ENCODE measurements at regions not wholly inside any gene's neighbourhood (a gene's known extent, or its start where the extent isn't known, plus 50 kb on each side); places are given as distances from the start of the nearest gene placed in this dataset.
"Not testable (repeated sequence)": the region's sequence is repeated elsewhere in the genome, so short reads cannot be mapped to it uniquely, and the experiment has no call there.

- ATAC-seq (replicated peaks in 1 of 2) (no peak), DNase-seq (no peak)
- Mint-ChIP-seq H3K36me3 (ENCODE audit: insufficient read depth in 2 of 2) (no peaks in the 10 kb centered on the region), H3K27me3 (ENCODE audit: low read depth) (no peaks in the 10 kb centered on the region), H3K4me3 (no peak overlapping the region), H3K9me3 (peaks cover 10 to 11% of the 10 kb centered on the region in 2 donors), H3K4me1 (ENCODE audit: low read depth) (no peaks in the 10 kb centered on the region), H3K27ac (no peak overlapping the region)
These were observed 1897.6 kb upstream of the FLRT2 start for GRCh38 chr14:83632375-83632774.

GRCh38 chr14:83638748-83639504 lies 1891.0 kb upstream of the FLRT2 start:
- H3K9me3 Mint-ChIP-seq, result peaks cover 8 to 11% of the 10 kb centered on the region in 2 donors
- no peak for ATAC-seq (replicated peaks in 1 of 2)
- no peak overlapping the region for H3K27ac Mint-ChIP-seq

GRCh38 chr14:83639505-83639875 lies 1890.5 kb upstream of the FLRT2 start:
- not testable (repeated sequence) for H3K36me3 Mint-ChIP-seq (ENCODE audit: insufficient read depth in 2 of 2); H3K4me3 Mint-ChIP-seq; H3K9me3 Mint-ChIP-seq; H3K4me1 Mint-ChIP-seq (ENCODE audit: low read depth); H3K27ac Mint-ChIP-seq; DNase-seq; ATAC-seq (replicated peaks in 1 of 2); H3K27me3 Mint-ChIP-seq (ENCODE audit: low read depth)

More at GRCh38 chr14:83638748-83639504, 1891.0 kb upstream of the FLRT2 start:
- H3K4me3 Mint-ChIP-seq, result no peak overlapping the region
- H3K36me3 Mint-ChIP-seq (ENCODE audit: insufficient read depth in 2 of 2), result no peaks in the 10 kb centered on the region
- DNase-seq, result no peak
- H3K27me3 Mint-ChIP-seq (ENCODE audit: low read depth), result no peaks in the 10 kb centered on the region
- no peaks in the 10 kb centered on the region for H3K4me1 Mint-ChIP-seq (ENCODE audit: low read depth)

GRCh38 chr14:83646228-83646627 lies 1883.7 kb upstream of the FLRT2 start:
- Mint-ChIP-seq H3K27ac (no peak overlapping the region), H3K36me3 (ENCODE audit: insufficient read depth in 2 of 2) (no peaks in the 10 kb centered on the region), H3K4me1 (ENCODE audit: low read depth) (no peaks in the 10 kb centered on the region), H3K9me3 (peaks cover 4% of the 10 kb centered on the region in 2 donors), H3K4me3 (no peak overlapping the region), H3K27me3 (ENCODE audit: low read depth) (no peaks in the 10 kb centered on the region)
- ATAC-seq (replicated peaks in 1 of 2), result no peak
- DNase-seq, result no peak

DNA sequence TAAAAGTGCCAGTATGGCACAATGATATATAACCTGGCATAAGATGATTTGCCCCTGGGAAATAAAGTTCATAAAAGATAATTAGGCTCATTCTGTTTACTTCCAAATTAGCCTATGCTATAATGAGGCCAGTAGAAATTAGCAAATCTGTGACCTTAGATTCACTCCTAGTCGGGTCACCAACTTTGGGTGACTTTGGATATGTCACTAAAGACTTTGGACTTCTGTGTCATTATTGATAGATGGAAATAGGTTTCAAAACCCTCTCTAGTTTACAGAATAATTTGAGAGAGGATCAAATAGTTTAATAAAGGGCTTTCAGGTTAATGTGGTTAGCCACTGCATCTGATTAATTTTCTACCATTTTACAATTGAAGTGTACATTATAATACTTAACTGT lies 1869.3 kb upstream of the FLRT2 start:
- ATAC-seq (replicated peaks in 1 of 2) (no peak), DNase-seq (no peak)
- no peak overlapping the region for H3K4me3 Mint-ChIP-seq
- H3K4me1 Mint-ChIP-seq (ENCODE audit: low read depth), result no peaks in the 10 kb centered on the region
- peaks cover 7 to 19% of the 10 kb centered on the region in 2 donors for H3K9me3 Mint-ChIP-seq
- no peaks in the 10 kb centered on the region for H3K27me3 Mint-ChIP-seq (ENCODE audit: low read depth)
- H3K36me3 Mint-ChIP-seq (ENCODE audit: insufficient read depth in 2 of 2), result no peaks in the 10 kb centered on the region
- H3K27ac Mint-ChIP-seq, result no peak overlapping the region

DNA sequence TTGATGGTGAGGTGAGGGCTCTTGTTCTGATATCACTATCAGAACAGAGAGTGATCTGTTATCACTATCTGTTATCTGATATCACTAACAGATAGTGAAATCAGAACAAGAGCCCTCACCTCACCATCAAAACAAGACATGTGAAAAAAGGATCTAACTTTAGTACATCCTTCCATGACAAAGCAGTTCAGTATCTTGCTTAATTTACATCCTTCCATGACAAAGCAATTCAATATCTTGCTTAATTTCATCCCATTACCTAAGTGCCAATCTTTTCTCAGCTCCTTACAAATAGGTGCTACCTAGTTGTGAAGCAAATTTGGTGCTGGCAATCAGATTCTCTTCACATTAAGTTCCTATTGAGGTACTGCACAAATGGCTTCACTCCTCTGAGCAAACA lies 1865.6 kb upstream of the FLRT2 start:
- Mint-ChIP-seq H3K4me3 (no peak overlapping the region), H3K9me3 (peaks cover 3 to 14% of the 10 kb centered on the region in 2 donors), H3K36me3 (ENCODE audit: insufficient read depth in 2 of 2) (peaks cover 0 to 2% of the 10 kb centered on the region in 2 donors), H3K27ac (no peak overlapping the region), H3K27me3 (ENCODE audit: low read depth) (no peaks in the 10 kb centered on the region), H3K4me1 (ENCODE audit: low read depth) (no peaks in the 10 kb centered on the region)
- ATAC-seq (replicated peaks in 1 of 2) (no peak), DNase-seq (no peak)

DNA sequence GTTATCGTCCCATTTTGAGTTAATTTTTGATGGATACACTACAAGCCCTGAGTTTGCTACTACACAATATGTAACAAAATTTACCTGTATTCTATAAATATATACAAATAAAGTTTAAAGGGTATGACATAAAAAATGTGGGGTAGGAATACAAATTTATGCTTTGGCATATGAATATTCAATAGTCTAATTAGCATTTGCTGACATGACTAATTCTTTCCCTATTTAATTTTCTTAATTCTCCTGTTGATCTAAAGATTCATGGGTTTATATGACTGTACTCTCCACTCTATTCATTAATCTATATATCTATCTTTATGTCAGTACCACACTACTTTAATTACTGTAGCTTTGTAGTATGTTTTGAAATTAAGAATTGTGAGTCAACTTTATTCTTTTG lies 1840.7 kb upstream of the FLRT2 start:
- no peak for DNase-seq
- H3K9me3 Mint-ChIP-seq, result peaks cover 2 to 7% of the 10 kb centered on the region in 2 donors
- H3K27ac Mint-ChIP-seq, result no peak overlapping the region
- no peaks in the 10 kb centered on the region for H3K27me3 Mint-ChIP-seq (ENCODE audit: low read depth)
- no peak overlapping the region for H3K4me3 Mint-ChIP-seq
- H3K36me3 Mint-ChIP-seq (ENCODE audit: insufficient read depth in 2 of 2), result peaks cover 0 to 4% of the 10 kb centered on the region in 2 donors
- no peaks in the 10 kb centered on the region for H3K4me1 Mint-ChIP-seq (ENCODE audit: low read depth)
- no peak for ATAC-seq (replicated peaks in 1 of 2)

GRCh38 chr14:83697099-83697498 lies 1832.8 kb upstream of the FLRT2 start:
- H3K36me3 Mint-ChIP-seq (ENCODE audit: insufficient read depth in 2 of 2), result no peaks in the 10 kb centered on the region
- H3K27me3 Mint-ChIP-seq (ENCODE audit: low read depth), result no peaks in the 10 kb centered on the region
- H3K4me3 Mint-ChIP-seq, result no peak overlapping the region
- no peaks in the 10 kb centered on the region for H3K4me1 Mint-ChIP-seq (ENCODE audit: low read depth)
- H3K9me3 Mint-ChIP-seq, result peaks cover 0 to 5% of the 10 kb centered on the region in 2 donors
- H3K27ac Mint-ChIP-seq, result no peak overlapping the region
- no peak for DNase-seq
- ATAC-seq (replicated peaks in 1 of 2), result no peak

- Mint-ChIP-seq H3K4me3 (no peak overlapping the region), H3K27me3 (ENCODE audit: low read depth) (no peaks in the 10 kb centered on the region), H3K4me1 (ENCODE audit: low read depth) (no peaks in the 10 kb centered on the region), H3K27ac (no peak overlapping the region), H3K9me3 (peaks cover 7 to 11% of the 10 kb centered on the region in 2 donors), H3K36me3 (ENCODE audit: insufficient read depth in 2 of 2) (peaks cover 0 to 1% of the 10 kb centered on the region in 2 donors)
- ATAC-seq (replicated peaks in 1 of 2), result no peak
- DNase-seq, result no peak
These were observed 1827.3 kb upstream of the FLRT2 start for GRCh38 chr14:83702619-83703018.

DNA sequence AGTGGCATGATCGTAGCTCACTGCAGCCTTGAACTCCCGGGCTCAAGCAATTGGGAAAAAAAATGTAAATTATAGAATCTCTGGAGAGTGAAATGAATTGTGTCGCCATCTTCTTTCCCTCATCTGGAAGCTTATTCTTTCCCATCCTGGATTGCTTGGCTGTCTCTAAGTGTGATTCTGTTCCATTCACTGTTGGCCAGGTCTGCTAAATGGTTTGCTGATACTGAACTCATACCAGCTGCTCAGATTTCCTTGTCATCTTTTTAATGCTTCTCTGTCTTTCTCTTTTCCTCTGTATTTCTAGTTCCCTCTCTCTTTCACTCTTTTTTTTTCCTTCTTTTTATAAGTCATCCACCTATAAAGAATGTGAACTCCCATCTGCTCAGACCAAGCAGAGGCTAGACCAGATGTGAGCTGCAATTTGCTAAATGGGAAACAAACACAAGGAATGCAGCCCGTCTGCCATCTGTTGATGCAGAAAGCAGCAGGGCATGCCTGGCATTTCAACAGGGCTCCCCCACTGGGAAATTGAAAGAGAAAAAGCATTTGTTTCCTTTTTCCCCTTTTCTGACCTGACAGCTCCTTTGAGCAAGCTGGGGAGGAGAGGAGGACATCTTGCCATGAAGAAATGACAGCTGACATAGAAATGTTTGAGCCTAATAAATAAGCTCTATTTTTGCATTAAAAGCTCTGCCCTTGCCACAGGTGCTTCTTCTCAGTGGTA lies 1823.6 kb upstream of the FLRT2 start:
- Mint-ChIP-seq H3K9me3 (peaks cover 9% of the 10 kb centered on the region in 2 donors), H3K27ac (no peak overlapping the region), H3K4me1 (ENCODE audit: low read depth) (no peaks in the 10 kb centered on the region), H3K36me3 (ENCODE audit: insufficient read depth in 2 of 2) (peaks cover 0 to 1% of the 10 kb centered on the region in 2 donors), H3K27me3 (ENCODE audit: low read depth) (no peaks in the 10 kb centered on the region), H3K4me3 (no peak overlapping the region)
- no peak for DNase-seq
- no peak for ATAC-seq (replicated peaks in 1 of 2)

- Mint-ChIP-seq H3K27ac (no peak overlapping the region), H3K4me3 (no peak overlapping the region), H3K9me3 (peaks cover 9% of the 10 kb centered on the region in 2 donors), H3K27me3 (ENCODE audit: low read depth) (no peaks in the 10 kb centered on the region), H3K36me3 (ENCODE audit: insufficient read depth in 2 of 2) (peaks cover 0 to 1% of the 10 kb centered on the region in 2 donors), H3K4me1 (ENCODE audit: low read depth) (no peaks in the 10 kb centered on the region)
- no peak for DNase-seq
- no peak for ATAC-seq (replicated peaks in 1 of 2)
These were observed 1822.9 kb upstream of the FLRT2 start for GRCh38 chr14:83707056-83707455.

DNA sequence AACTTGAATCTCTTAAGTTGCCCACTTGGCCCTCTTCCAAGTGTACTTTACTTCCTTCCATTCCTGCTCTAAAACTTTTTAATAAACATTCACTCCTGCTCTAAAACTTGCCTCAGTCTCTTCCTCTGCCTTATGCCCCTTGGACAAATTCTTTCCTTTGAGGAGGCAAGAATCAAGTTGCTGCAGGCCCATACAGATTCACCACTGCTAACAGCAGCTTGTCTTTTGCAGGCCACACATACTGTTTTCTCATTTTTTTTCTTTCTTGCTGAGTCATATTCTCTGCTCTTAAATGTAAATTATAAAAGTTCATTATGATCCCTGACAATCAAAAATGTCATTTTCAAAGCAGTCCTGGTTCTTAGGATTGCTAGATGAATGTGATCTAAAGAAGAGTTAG lies 1820.8 kb upstream of the FLRT2 start:
- H3K27ac Mint-ChIP-seq, result no peak overlapping the region
- DNase-seq (no peak), ATAC-seq (replicated peaks in 1 of 2) (no peak)
- no peaks in the 10 kb centered on the region for H3K27me3 Mint-ChIP-seq (ENCODE audit: low read depth)
- peaks cover 9 to 15% of the 10 kb centered on the region in 2 donors for H3K9me3 Mint-ChIP-seq
- H3K4me1 Mint-ChIP-seq (ENCODE audit: low read depth), result no peaks in the 10 kb centered on the region
- H3K36me3 Mint-ChIP-seq (ENCODE audit: insufficient read depth in 2 of 2), result peaks cover 0 to 1% of the 10 kb centered on the region in 2 donors
- no peak overlapping the region for H3K4me3 Mint-ChIP-seq

DNA sequence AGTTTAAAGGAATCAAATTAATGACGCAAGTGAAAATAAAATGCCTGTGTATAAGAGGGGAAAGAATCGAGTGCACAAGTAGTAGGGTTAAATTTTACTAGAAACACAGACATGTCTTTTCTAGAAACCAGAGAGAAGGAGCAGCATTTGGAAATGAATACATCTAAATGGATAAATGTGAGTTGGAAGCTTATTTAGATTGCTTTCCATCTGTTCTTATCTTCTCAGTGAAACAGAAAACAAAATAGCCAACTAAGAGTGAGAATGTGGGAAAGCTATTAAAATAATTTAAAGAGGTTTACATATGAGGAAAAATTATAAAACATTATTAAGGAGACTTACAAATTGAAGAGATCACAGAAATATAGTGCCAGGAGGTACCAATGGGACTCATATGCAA lies 1818.9 kb upstream of the FLRT2 start:
- H3K27ac Mint-ChIP-seq, result no peak overlapping the region
- no peaks in the 10 kb centered on the region for H3K36me3 Mint-ChIP-seq (ENCODE audit: insufficient read depth in 2 of 2)
- DNase-seq, result no peak
- H3K4me1 Mint-ChIP-seq (ENCODE audit: low read depth), result no peaks in the 10 kb centered on the region
- no peak overlapping the region for H3K4me3 Mint-ChIP-seq
- H3K9me3 Mint-ChIP-seq, result peaks cover 8 to 13% of the 10 kb centered on the region in 2 donors
- ATAC-seq (replicated peaks in 1 of 2), result no peak
- H3K27me3 Mint-ChIP-seq (ENCODE audit: low read depth), result no peaks in the 10 kb centered on the region

All from activated T-cell treated with anti-CD3 and anti-CD28 coated beads, Interleukin-2, amount 50 U/mL, for 72 hours (primary cell).